ENCODE measurements at regions not wholly inside any gene's neighbourhood (a gene's known extent, or its start where the extent isn't known, plus 50 kb on each side); places are given as distances from the start of the nearest gene placed in this dataset.
A peak's percentile ranks its signal among the peaks of the same experiment; 100 is the strongest.

DNA sequence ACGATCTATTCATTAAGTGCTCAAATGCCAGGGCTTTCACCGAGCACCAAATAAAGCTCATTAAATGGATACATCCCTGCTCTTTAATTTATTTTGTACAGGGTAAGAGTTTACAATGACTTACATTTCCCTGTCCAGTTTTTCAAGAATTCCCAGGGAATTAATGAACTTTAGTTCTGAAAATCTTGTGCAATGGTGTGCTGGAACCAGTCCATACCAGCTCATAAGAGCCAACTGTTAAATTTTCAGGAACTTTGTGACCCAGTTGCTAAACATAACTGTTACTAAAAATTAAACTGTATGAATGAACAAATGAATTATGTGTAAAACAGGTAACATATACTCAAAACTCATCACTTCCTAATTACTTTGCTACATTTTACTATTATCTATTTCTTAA is 191.7 kb upstream of the RASGEF1B start:
- no peaks in the 10 kb centered on the region for H3K27me3 ChIP-seq (ENCODE audit: control insufficient read depth in 3 of 3, insufficient read depth in 3 of 3, low read length in 2 of 3)
- no peak overlapping the region for H3K27ac ChIP-seq (ENCODE audit: low read depth in 1 of 2, low read length in 1 of 2)
- peaks cover 0 to 20% (median 13%) of the 10 kb centered on the region in 5 donors for H3K4me1 ChIP-seq (ENCODE audit: control insufficient read depth in 5 of 5, insufficient read depth in 5 of 5, low read length in 5 of 5)
- ATAC-seq (ENCODE audit: insufficient read depth, low FRiP score) = no peak
- DNase-seq = peak in 2 of 3 donors; percentile 37 to 67
- H3K4me3 ChIP-seq = no peak overlapping the region
- H3K36me3 ChIP-seq (ENCODE audit: control insufficient read depth in 4 of 4, insufficient read depth in 4 of 4, low read length in 4 of 4) = no peaks in the 10 kb centered on the region
- TF ChIP-seq, protein P1, sequence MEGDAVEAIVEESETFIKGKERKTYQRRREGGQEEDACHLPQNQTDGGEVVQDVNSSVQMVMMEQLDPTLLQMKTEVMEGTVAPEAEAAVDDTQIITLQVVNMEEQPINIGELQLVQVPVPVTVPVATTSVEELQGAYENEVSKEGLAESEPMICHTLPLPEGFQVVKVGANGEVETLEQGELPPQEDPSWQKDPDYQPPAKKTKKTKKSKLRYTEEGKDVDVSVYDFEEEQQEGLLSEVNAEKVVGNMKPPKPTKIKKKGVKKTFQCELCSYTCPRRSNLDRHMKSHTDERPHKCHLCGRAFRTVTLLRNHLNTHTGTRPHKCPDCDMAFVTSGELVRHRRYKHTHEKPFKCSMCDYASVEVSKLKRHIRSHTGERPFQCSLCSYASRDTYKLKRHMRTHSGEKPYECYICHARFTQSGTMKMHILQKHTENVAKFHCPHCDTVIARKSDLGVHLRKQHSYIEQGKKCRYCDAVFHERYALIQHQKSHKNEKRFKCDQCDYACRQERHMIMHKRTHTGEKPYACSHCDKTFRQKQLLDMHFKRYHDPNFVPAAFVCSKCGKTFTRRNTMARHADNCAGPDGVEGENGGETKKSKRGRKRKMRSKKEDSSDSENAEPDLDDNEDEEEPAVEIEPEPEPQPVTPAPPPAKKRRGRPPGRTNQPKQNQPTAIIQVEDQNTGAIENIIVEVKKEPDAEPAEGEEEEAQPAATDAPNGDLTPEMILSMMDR (IDR thresholded peaks at IDR 0.05; ENCODE audit: control extremely low read depth, extremely low read depth) = no peak
- H3K9ac ChIP-seq (ENCODE audit: insufficient read depth in 1 of 2, low read length in 2 of 2) = no peak overlapping the region
- H3K9me3 ChIP-seq (ENCODE audit: control insufficient read depth in 4 of 4, insufficient read depth in 3 of 4, low read length in 3 of 4) = no peaks in the 10 kb centered on the region
- 65 to 80% methylated on average over 2 of the region's 2 CpGs for WGBS, 2 donors

- DNase-seq (no peak), ATAC-seq (ENCODE audit: insufficient read depth, low FRiP score) (no peak)
- Histone ChIP-seq H3K27me3 (ENCODE audit: control insufficient read depth in 3 of 3, insufficient read depth in 3 of 3, low read length in 2 of 3) (no peaks in the 10 kb centered on the region), H3K27ac (ENCODE audit: low read depth in 1 of 2, low read length in 1 of 2) (no peak overlapping the region), H3K9me3 (ENCODE audit: control insufficient read depth in 4 of 4, insufficient read depth in 3 of 4, low read length in 3 of 4) (no peaks in the 10 kb centered on the region), H3K9ac (ENCODE audit: insufficient read depth in 1 of 2, low read length in 2 of 2) (no peak overlapping the region), H3K4me1 (ENCODE audit: control insufficient read depth in 5 of 5, insufficient read depth in 5 of 5, low read length in 5 of 5) (peaks cover 0 to 13% (median 4%) of the 10 kb centered on the region in 5 donors), H3K36me3 (ENCODE audit: control insufficient read depth in 4 of 4, insufficient read depth in 4 of 4, low read length in 4 of 4) (no peaks in the 10 kb centered on the region), H3K4me3 (no peak overlapping the region)
- TF ChIP-seq, protein P1 (IDR thresholded peaks at IDR 0.05; ENCODE audit: control extremely low read depth, extremely low read depth) = no peak
These were observed 187.3 kb upstream of the RASGEF1B start for GRCh38 chr4:81659051-81659450.

- TF ChIP-seq, protein P1 (IDR thresholded peaks at IDR 0.05; ENCODE audit: control extremely low read depth, extremely low read depth) = no peak
- H3K4me1 ChIP-seq (ENCODE audit: control insufficient read depth in 5 of 5, insufficient read depth in 5 of 5, low read length in 5 of 5) = peaks cover 0 to 6% (median 0%) of the 10 kb centered on the region in 5 donors
- DNase-seq = no peak
- no peaks in the 10 kb centered on the region for H3K36me3 ChIP-seq (ENCODE audit: control insufficient read depth in 4 of 4, insufficient read depth in 4 of 4, low read length in 4 of 4)
- no peak overlapping the region for H3K9ac ChIP-seq (ENCODE audit: insufficient read depth in 1 of 2, low read length in 2 of 2)
- WGBS, 2 donors = 87 to 90% methylated on average over 2 of the region's 2 CpGs
- no peak overlapping the region for H3K4me3 ChIP-seq
- no peak overlapping the region for H3K27ac ChIP-seq (ENCODE audit: low read depth in 1 of 2, low read length in 1 of 2)
- H3K27me3 ChIP-seq (ENCODE audit: control insufficient read depth in 3 of 3, insufficient read depth in 3 of 3, low read length in 2 of 3) = no peaks in the 10 kb centered on the region
- ATAC-seq (ENCODE audit: insufficient read depth, low FRiP score) = no peak
- no peaks in the 10 kb centered on the region for H3K9me3 ChIP-seq (ENCODE audit: control insufficient read depth in 4 of 4, insufficient read depth in 3 of 4, low read length in 3 of 4)
These were observed 180.4 kb upstream of the RASGEF1B start for GRCh38 chr4:81652069-81652478.

- Histone ChIP-seq H3K27me3 (ENCODE audit: control insufficient read depth in 3 of 3, insufficient read depth in 3 of 3, low read length in 2 of 3) (no peaks in the 10 kb centered on the region), H3K4me3 (no peak overlapping the region), H3K36me3 (ENCODE audit: control insufficient read depth in 4 of 4, insufficient read depth in 4 of 4, low read length in 4 of 4) (no peaks in the 10 kb centered on the region), H3K27ac (ENCODE audit: low read depth in 1 of 2, low read length in 1 of 2) (no peak overlapping the region), H3K9me3 (ENCODE audit: control insufficient read depth in 4 of 4, insufficient read depth in 3 of 4, low read length in 3 of 4) (no peaks in the 10 kb centered on the region), H3K9ac (ENCODE audit: insufficient read depth in 1 of 2, low read length in 2 of 2) (no peak overlapping the region), H3K4me1 (ENCODE audit: control insufficient read depth in 5 of 5, insufficient read depth in 5 of 5, low read length in 5 of 5) (peaks cover 0 to 6% (median 0%) of the 10 kb centered on the region in 5 donors)
- DNase-seq (no peak), ATAC-seq (ENCODE audit: insufficient read depth, low FRiP score) (no peak)
- WGBS, 2 donors = 19 to 70% methylated on average over 1 of the region's 1 CpG
- TF ChIP-seq, protein P1 (IDR thresholded peaks at IDR 0.05; ENCODE audit: control extremely low read depth, extremely low read depth) = no peak
These were observed 179.7 kb upstream of the RASGEF1B start for GRCh38 chr4:81651243-81651899.
